H9 (cell line): ENCODE measurements at regions not wholly inside any gene's neighbourhood (a gene's known extent, or its start where the extent isn't known, plus 50 kb on each side); places are given as distances from the start of the nearest gene placed in this dataset.

Experiments
- DNase-seq: peaks from one replicate; pipeline ENCODE4 v3.0.0-alpha.2; 2017
- H2AFZ ChIP-seq: one replicate; pipeline ENCODE4 v1.6.1; 2013; ENCODE audit warnings: mild to moderate bottlenecking, low read length, control low read depth, moderate library complexity
- H2AK5ac ChIP-seq: 2 replicates; pipeline ENCODE4 v1.6.1; 2013; ENCODE audit warnings: low read length, control low read depth, mixed read lengths; ENCODE audit not compliant: insufficient read length
- H2BK120ac ChIP-seq: one replicate; pipeline ENCODE4 v1.6.1; 2013; ENCODE audit warnings: low read depth, mild to moderate bottlenecking, low read length, control low read depth, inconsistent platforms; ENCODE audit not compliant: poor library complexity, severe bottlenecking
- H2BK12ac ChIP-seq: 2 replicates; pipeline ENCODE4 v1.6.1; 2013; ENCODE audit warnings: low read length, control low read depth, mixed read lengths, low read depth; ENCODE audit not compliant: insufficient read length
- H2BK15ac ChIP-seq: 2 replicates; pipeline ENCODE4 v1.6.1; 2013; ENCODE audit warnings: low read depth, low read length, control low read depth
- H2BK20ac ChIP-seq: one replicate; pipeline ENCODE4 v1.6.1; 2013; ENCODE audit warnings: low read depth, mild to moderate bottlenecking, low read length, control low read depth, inconsistent platforms; ENCODE audit not compliant: poor library complexity, severe bottlenecking
- H2BK5ac ChIP-seq: 2 replicates; pipeline ENCODE4 v1.6.1; 2013; ENCODE audit warnings: low read length, control low read depth, mixed read lengths; ENCODE audit not compliant: insufficient read length
- H3K14ac ChIP-seq: 2 replicates; pipeline ENCODE4 v1.6.1; 2013; ENCODE audit warnings: low read length, control low read depth; ENCODE audit not compliant: insufficient read depth
- H3K18ac ChIP-seq: 2 replicates; pipeline ENCODE4 v1.6.1; 2013; ENCODE audit warnings: low read depth, mild to moderate bottlenecking, mixed read lengths, low read length, control low read depth; ENCODE audit not compliant: insufficient read length
- H3K23ac ChIP-seq: 2 replicates; pipeline ENCODE4 v1.6.1; 2013; ENCODE audit warnings: low read length, control low read depth, mixed read lengths, low read depth; ENCODE audit not compliant: insufficient read length
- H3K23me2 ChIP-seq: 2 replicates; pipeline ENCODE4 v1.6.1; 2013; ENCODE audit warnings: low read depth, mild to moderate bottlenecking, mixed read lengths, low read length, control low read depth; ENCODE audit not compliant: insufficient read length, poor library complexity, severe bottlenecking
- H3K27ac ChIP-seq: 2 replicates; pipeline ENCODE4 v1.5.1; 2013; ENCODE audit warnings: low read length, control low read depth, mixed read lengths, low read depth; ENCODE audit not compliant: insufficient read length
- H3K27me3 ChIP-seq: 2 replicates; pipeline ENCODE4 v1.6.1; 2013; ENCODE audit warnings: low read length, control low read depth, inconsistent platforms; ENCODE audit not compliant: insufficient read depth
- H3K4ac ChIP-seq: 2 replicates; pipeline ENCODE4 v1.6.1; 2013; ENCODE audit warnings: low read depth, mild to moderate bottlenecking, control low read depth, inconsistent platforms, low read length, moderate library complexity
- H3K4me1 ChIP-seq: 2 replicates; pipeline ENCODE4 v1.6.1; 2013; ENCODE audit warnings: low read length, control low read depth, inconsistent platforms; ENCODE audit not compliant: insufficient read depth
- H3K4me2 ChIP-seq: 2 replicates; pipeline ENCODE4 v1.6.1; 2013; ENCODE audit warnings: low read length, control low read depth, mixed read lengths; ENCODE audit not compliant: insufficient read length, insufficient read depth
- H3K56ac ChIP-seq: 2 replicates; pipeline ENCODE4 v1.6.1; 2013; ENCODE audit warnings: low read depth, mild to moderate bottlenecking, mixed read lengths, low read length, control low read depth; ENCODE audit not compliant: insufficient read length
- H3K79me1 ChIP-seq: 2 replicates; pipeline ENCODE4 v1.6.1; 2013; ENCODE audit warnings: low read depth, mild to moderate bottlenecking, moderate library complexity, low read length, control low read depth, inconsistent platforms; ENCODE audit not compliant: insufficient read depth, poor library complexity, severe bottlenecking
- H3K79me2 ChIP-seq: 2 replicates; pipeline ENCODE4 v1.6.1; 2013; ENCODE audit warnings: low read length, control low read depth, inconsistent platforms; ENCODE audit not compliant: insufficient read depth
- H3K9ac ChIP-seq: 2 replicates; pipeline ENCODE4 v1.6.1; 2013; ENCODE audit warnings: low read length, control low read depth, mixed read lengths; ENCODE audit not compliant: insufficient read length; ENCODE audit errors: extremely low read depth
- H3K9me3 ChIP-seq: one replicate; pipeline ENCODE4 v1.6.1; 2013; ENCODE audit warnings: low read depth, low read length, inconsistent platforms; ENCODE audit not compliant: control insufficient read depth
- H3T11ph ChIP-seq: one replicate; pipeline ENCODE4 v1.6.1; 2013; ENCODE audit warnings: mild to moderate bottlenecking, low read length, control low read depth, inconsistent platforms
- H4K20me1 ChIP-seq: one replicate; pipeline ENCODE4 v1.6.1; 2013; ENCODE audit not compliant: control insufficient read depth, insufficient read length, insufficient read depth
- H4K5ac ChIP-seq: 2 replicates; pipeline ENCODE4 v1.6.1; 2013; ENCODE audit warnings: low read depth, mild to moderate bottlenecking, mixed read lengths, low read length, control low read depth; ENCODE audit not compliant: insufficient read length
- H4K8ac ChIP-seq: replicated peaks from 2 replicates; pipeline ENCODE4 v1.6.1; 2013; ENCODE audit warnings: low read length, control low read depth, mixed read lengths, low read depth; ENCODE audit not compliant: insufficient read length
- H4K91ac ChIP-seq: 2 replicates; pipeline ENCODE4 v1.6.1; 2013; ENCODE audit warnings: low read depth, mild to moderate bottlenecking, moderate library complexity, mixed read lengths, low read length, control low read depth; ENCODE audit not compliant: insufficient read length
- H3K27ac Mint-ChIP-seq, 3 experiments: 2 replicates in 2 of 3; 3 replicates in 1 of 3; pipeline ENCODE4 v1.8.0; 2020 to 2021; ENCODE audit warnings: mixed read lengths in 3 of 3, mild to moderate bottlenecking in 1 of 3, moderate library complexity in 1 of 3
- H3K27me3 Mint-ChIP-seq: 2 replicates; pipeline ENCODE4 v1.8.0; 2021; ENCODE audit warnings: low read depth, mild to moderate bottlenecking, moderate library complexity, mixed read lengths
- H3K36me3 Mint-ChIP-seq, 3 experiments: 2 replicates in 2 of 3; 3 replicates in 1 of 3; pipeline ENCODE4 v1.8.0; 2020 to 2021; ENCODE audit warnings: low read depth in 3 of 3, mixed read lengths in 3 of 3; ENCODE audit not compliant: insufficient read depth in 1 of 3
- H3K4me1 Mint-ChIP-seq, 2 experiments: 2 replicates each; pipeline ENCODE4 v1.8.0; 2020; ENCODE audit warnings: mixed read lengths in 2 of 2
- H3K4me3 Mint-ChIP-seq, 2 experiments: 2 replicates in 1 of 2; 3 replicates in 1 of 2; pipeline ENCODE4 v1.8.0; 2020 to 2021; ENCODE audit warnings: mild to moderate bottlenecking in 2 of 2, mixed read lengths in 2 of 2, moderate library complexity in 1 of 2
- H3K9me3 Mint-ChIP-seq, 2 experiments: 2 replicates in 1 of 2; 3 replicates in 1 of 2; pipeline ENCODE4 v1.8.0; 2020; ENCODE audit warnings: mild to moderate bottlenecking in 2 of 2, mixed read lengths in 2 of 2, moderate library complexity in 1 of 2
- TF ChIP-seq, protein P1 (sequence below): fragments of 200-600 bp; sonication (generic); conservative IDR thresholded peaks from 3 replicates; pipeline ENCODE4 v1.8.0; 2021; ENCODE audit warnings: antibody characterized with exemption, mild to moderate bottlenecking

DNA sequence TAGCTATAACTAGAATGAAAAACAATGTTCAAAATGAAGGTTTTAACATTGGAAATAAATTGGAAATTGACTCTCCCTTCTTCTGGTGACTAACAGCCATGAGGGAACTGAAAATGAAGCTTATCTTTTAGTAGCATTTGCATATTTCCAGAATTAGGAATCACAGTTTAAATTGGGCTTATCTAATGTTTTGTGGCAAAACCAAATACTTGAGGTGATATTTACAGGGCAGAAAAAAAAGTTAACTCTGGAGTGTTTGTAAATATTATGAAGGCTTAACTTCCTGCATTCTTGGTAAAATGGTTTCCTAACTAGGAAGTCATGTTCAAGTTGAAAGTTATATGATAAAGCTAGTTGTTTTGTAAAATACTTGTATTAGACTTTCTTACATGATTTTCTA, 96.4 kb upstream of the SOX9 start:
- Histone ChIP-seq H2BK12ac (no peak overlapping the region), H3K18ac (no peak overlapping the region), H3K27ac (no peak overlapping the region), H3K23ac (no peak overlapping the region), H3K79me1 (no peaks in the 10 kb centered on the region), H4K8ac (no peak overlapping the region), H4K20me1 (no peaks in the 10 kb centered on the region), H3K27me3 (no peaks in the 10 kb centered on the region), H4K5ac (no peak overlapping the region), H2AFZ (no peak overlapping the region), H4K91ac (no peak overlapping the region), H3K56ac (no peak overlapping the region), H2BK20ac (no peak overlapping the region), H2BK5ac (no peak overlapping the region), H2BK120ac (no peak overlapping the region), H3K9ac (no peak overlapping the region), H2AK5ac (no peak overlapping the region), H3T11ph (no peak overlapping the region), H3K23me2 (no peaks in the 10 kb centered on the region), H3K14ac (no peak overlapping the region), H3K79me2 (no peaks in the 10 kb centered on the region), H3K4ac (no peak overlapping the region), H3K4me2 (no peak overlapping the region), H3K9me3 (no peaks in the 10 kb centered on the region), H2BK15ac (no peak overlapping the region), H3K4me1 (no peaks in the 10 kb centered on the region; the same call in 1 of the 2 replicates)
- Mint-ChIP-seq H3K27me3 (peaks cover 17% of the 10 kb centered on the region), H3K9me3 (no peaks in the 10 kb centered on the region), H3K27ac (no peak overlapping the region), H3K36me3 (no peaks in the 10 kb centered on the region), H3K4me1 (peaks cover 4 to 16% of the 10 kb centered on the region in 2 experiments), H3K4me3 (no peak overlapping the region)
- DNase-seq, result no peak
- TF ChIP-seq, protein P1, sequence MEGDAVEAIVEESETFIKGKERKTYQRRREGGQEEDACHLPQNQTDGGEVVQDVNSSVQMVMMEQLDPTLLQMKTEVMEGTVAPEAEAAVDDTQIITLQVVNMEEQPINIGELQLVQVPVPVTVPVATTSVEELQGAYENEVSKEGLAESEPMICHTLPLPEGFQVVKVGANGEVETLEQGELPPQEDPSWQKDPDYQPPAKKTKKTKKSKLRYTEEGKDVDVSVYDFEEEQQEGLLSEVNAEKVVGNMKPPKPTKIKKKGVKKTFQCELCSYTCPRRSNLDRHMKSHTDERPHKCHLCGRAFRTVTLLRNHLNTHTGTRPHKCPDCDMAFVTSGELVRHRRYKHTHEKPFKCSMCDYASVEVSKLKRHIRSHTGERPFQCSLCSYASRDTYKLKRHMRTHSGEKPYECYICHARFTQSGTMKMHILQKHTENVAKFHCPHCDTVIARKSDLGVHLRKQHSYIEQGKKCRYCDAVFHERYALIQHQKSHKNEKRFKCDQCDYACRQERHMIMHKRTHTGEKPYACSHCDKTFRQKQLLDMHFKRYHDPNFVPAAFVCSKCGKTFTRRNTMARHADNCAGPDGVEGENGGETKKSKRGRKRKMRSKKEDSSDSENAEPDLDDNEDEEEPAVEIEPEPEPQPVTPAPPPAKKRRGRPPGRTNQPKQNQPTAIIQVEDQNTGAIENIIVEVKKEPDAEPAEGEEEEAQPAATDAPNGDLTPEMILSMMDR, result no peak
